ENCODE measurements at regions not wholly inside any gene's neighbourhood (a gene's known extent, or its start where the extent isn't known, plus 50 kb on each side); places are given as distances from the start of the nearest gene placed in this dataset.

DNA sequence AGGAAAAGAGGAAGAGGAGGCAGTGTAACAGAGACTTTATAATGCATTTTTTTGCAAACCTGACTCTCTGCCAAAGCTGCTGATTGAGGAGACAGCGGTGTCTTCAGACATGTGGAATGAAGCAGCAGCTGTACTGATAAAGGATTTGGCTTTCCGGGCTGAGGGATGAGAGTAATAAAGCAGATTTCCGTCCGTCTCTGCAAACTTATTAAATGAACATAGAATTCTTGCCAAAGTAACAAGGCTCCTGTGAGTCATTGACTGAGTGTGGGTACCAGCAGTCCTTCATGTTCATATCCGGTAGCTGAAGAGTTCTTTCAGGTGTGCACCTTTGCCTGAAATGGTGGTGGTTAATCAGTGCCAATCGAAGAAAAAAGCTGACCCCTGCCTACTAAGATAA is 112.6 kb downstream of the LIG4 start:
- TF ChIP-seq, protein P1, sequence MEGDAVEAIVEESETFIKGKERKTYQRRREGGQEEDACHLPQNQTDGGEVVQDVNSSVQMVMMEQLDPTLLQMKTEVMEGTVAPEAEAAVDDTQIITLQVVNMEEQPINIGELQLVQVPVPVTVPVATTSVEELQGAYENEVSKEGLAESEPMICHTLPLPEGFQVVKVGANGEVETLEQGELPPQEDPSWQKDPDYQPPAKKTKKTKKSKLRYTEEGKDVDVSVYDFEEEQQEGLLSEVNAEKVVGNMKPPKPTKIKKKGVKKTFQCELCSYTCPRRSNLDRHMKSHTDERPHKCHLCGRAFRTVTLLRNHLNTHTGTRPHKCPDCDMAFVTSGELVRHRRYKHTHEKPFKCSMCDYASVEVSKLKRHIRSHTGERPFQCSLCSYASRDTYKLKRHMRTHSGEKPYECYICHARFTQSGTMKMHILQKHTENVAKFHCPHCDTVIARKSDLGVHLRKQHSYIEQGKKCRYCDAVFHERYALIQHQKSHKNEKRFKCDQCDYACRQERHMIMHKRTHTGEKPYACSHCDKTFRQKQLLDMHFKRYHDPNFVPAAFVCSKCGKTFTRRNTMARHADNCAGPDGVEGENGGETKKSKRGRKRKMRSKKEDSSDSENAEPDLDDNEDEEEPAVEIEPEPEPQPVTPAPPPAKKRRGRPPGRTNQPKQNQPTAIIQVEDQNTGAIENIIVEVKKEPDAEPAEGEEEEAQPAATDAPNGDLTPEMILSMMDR (IDR thresholded peaks at IDR 0.05; ENCODE audit: insufficient read depth, low read depth, low read length): no peak
- no peak for TF ChIP-seq EZH2 (IDR thresholded peaks at IDR 0.05; ENCODE audit: insufficient read depth, low read length)

Measured in astrocyte (in vitro differentiated cells and primary cell).